NCI-H1092 (cell line): ENCODE measurements at regions not wholly inside any gene's neighbourhood (a gene's known extent, or its start where the extent isn't known, plus 50 kb on each side); places are given as distances from the start of the nearest gene placed in this dataset.

Source experiments
- DNase-seq: peaks from one replicate; lab custom pipeline; 2025; lab: John Stamatoyannopoulos, UW

DNA sequence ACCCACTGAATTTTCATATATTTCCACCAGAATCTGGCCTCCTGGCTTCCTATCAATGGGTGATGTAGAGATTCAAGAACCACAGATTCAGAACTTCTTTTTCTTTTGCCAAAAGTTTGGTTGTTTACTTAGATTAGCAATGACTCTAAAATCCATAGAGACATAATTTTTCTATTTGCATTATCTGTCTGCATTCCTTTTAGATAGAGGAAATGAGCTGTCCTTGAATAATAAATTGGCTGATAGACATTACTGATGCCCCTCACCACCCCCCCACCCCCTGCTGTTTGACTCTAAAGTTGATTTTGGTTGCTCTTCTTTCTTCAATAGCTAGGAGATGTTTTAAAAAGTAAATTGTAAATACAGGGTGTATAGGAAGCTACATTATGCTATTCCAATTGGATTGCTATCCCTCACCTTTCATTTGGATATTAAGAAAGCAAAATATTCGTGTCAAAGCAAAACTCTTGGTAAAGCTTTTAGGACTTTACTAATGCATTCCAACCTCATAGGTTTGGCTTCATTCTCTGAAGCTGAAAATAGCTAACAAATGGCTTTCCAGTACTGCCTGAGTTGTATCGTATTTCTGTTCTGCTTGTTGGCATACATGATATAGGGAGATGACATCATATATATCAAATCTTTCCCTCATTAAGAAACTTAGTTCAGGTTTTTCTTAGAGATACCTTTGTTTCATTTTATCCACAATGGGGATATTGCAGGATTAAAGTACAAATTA is 606.0 kb downstream of the ARL4A start:
- DNase-seq = no peak

DNA sequence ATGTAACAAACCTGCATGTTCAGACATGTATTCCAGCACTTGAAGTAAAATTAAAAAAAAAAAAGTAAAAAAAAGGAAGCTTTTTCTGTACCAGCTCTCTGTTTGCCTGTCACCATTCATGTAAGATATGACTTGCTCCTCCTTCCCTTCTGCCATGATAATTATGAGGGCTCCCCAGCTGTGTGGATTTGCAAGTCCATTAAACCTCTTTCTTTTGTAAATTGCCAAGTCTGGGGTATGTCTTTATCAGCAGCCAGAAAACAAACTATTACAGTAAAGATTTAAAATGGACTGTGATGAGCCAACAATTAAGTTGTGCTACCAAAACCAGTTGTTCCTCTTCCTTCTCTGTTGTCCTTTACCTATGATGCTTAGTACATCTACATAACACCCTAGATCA is 619.6 kb downstream of the ARL4A start:
- DNase-seq = no peak

DNA sequence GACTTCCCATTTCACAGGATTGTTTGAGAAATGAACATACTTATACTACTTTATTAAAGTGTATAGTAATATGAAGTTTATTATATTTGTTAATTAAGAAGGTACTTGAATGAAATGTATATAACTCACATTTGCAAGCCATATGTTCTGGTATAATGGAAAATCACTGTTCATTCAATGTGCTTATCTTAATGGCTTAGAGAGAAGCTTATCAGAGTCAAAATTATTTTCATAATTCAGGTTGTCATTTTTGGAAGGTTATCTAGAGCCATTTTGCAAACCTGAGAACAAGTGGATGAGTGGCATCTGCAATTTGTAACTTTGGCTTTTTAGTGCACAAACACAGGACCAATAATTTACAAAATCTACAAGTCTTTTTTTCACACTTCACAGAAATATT is 621.0 kb downstream of the ARL4A start:
- DNase-seq = no peak

DNA sequence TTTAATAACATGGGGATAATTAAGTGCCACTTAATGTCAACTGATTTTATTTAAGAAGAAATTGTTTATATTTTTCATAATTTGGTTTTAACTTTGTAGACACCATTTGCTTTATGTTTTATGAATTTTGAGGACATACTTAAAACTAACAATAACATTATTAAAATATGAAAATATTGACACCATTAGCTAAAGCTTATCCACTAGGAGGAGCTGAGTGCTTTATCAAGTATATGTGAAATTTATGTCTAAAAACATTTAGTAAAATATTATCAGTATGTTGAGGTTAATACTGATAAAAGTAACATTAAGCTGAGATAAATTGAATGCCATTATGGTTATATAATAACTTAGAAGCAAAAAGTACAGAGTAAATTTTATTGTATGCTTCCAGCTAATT is 622.1 kb downstream of the ARL4A start:
- no peak for DNase-seq

DNA sequence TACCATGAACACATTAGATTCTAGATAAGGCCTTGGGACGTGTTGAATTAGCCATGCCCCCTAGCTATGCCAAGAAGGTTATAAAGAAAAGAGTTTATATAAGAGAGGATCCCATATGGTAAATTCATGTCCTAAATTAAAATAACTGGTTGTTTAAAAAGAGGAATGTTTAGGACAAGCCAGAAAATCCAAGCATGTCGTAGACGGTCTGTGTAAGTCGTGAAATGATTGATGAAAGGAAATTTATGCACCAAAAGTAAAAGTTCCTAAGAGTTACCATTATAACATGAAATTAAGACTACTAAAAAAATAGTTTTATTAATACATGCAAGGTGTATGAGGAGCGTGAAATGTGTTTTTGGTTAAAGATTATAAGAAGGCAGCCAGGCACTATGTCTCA is 624.9 kb downstream of the ARL4A start:
- no peak for DNase-seq

- no peak for DNase-seq
These were observed 632.9 kb downstream of the ARL4A start for GRCh38 chr7:13320333-13320732.

GRCh38 chr7:13321316-13321715 is 633.9 kb downstream of the ARL4A start:
- DNase-seq = no peak

DNA sequence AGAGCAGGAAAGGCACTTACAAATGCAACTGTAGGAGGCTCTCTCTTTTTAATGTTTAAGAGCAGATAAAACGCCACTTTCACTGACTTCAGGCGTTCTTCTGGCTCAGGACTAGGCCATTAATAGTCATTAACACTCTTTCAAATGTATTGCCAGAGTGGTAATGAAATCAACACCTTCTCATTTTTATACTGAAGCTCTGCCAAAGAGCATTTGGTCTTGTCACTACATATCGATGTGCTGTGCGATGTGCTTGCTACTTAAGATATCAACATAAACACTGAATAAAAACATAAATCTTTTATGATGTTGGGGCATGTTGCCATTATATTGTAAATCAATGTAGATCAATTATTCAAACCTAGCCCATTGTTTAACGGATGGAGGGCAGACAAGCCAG is 634.7 kb downstream of the ARL4A start:
- peak; percentile 8 for DNase-seq

DNA sequence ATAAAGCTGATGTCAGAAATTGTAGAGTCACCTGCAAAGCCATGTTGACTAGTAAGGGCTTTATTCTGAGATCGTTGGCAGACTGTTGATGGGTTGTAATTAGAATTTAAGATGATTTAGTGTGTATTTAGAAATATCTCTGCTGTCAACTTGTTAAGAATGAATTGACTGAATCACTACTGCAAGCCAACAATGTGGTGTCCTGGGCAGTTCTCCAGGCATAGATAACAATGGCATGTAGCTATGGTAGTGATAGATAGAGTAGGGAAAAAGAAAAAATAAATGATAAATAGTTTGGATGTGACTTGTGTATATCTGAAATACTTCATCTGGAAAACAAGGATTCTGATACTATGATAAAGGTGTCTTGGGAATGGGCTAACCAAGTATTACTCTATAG is 640.2 kb downstream of the ARL4A start:
- DNase-seq = no peak

GRCh38 chr7:13333371-13333770 is 645.9 kb downstream of the ARL4A start:
- no peak for DNase-seq

DNA sequence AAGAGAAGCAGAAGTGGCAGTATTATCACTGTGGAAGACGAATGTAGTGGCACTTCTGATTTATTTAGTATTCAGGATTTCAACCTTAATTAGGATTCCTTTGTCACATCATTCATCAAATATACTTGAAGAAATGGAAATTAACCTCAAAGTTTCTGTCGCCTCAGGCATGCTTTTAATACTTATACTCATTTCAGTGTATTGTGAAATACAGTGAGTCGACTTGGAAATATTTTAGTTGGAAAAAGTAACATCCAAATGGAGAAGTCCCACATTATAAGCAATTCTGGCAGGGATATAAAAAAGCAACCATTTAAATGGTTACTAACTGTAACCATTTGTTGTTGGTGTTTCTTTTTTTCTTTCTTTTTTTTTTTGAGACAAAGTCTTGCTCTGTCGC is 648.8 kb downstream of the ARL4A start:
- DNase-seq = no peak

GRCh38 chr7:13352677-13353076 is 636.8 kb downstream of the ETV1 start:
- DNase-seq = no peak

DNA sequence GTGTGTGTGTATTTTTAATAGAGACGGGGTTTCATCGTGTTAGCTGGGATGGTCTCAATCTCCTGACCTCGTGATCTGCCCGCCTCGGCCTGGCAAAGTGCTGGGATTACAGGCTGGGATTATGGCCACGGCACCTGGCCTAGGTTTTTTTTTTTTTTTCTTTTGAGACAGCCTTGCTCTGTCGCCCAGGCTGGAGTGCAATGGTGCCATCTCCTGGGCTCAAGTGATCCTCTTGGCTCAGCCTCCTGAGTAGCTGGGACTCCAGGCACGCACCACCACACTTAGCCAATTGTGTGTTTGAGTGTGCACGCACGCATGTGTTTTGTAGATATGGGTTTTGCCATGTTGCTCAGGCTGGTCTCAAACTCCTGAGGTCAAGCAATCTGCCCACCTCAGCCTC is 629.8 kb downstream of the ETV1 start:
- no peak for DNase-seq

- no peak for DNase-seq
These were observed 602.7 kb downstream of the ETV1 start for GRCh38 chr7:13386741-13387140.

GRCh38 chr7:13407911-13408310 is 581.6 kb downstream of the ETV1 start:
- no peak for DNase-seq

DNA sequence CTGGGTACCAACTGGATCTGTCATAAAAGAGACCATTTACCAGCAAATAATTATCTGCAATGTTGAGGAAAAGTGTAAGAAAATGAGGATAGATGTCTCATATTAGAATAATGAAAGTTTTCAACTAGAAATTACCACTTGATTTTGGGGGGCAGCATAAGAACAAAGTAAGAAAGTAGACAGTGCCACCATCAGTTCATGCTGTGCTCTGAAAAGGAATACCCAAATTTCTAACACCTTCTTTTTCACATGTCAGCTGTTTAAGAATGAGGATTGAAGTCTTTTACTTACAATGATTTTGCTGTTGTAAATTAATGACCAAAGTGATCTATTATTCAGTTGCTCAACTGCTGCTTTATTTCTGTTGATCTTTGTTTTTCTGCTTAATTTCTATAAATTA is 578.3 kb downstream of the ETV1 start:
- DNase-seq = no peak

GRCh38 chr7:13411636-13412035 is 577.8 kb downstream of the ETV1 start:
- no peak for DNase-seq

- no peak for DNase-seq
These were observed 575.3 kb downstream of the ETV1 start for GRCh38 chr7:13414181-13414580.

DNA sequence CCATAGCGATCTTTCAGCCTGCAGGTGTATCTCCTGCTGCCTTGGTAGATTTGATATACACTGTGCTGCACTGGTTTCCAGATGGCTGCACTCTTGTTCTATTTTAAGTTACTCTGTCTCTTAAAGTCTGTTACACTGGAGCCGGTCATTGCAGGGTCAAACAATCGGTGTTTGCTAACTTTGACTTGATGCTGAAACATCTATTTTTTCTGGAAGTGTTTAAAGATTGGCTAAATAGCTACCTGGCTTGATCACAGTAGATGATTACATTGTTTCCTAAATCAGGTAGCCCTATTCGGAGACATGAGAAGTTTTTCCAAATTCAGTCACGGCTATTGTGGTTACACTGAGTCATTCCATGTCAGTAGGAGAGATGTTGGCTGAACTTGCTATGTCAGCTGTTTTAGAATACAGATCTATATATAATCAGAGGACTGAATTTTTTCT is 574.8 kb downstream of the ETV1 start:
- DNase-seq = no peak

DNA sequence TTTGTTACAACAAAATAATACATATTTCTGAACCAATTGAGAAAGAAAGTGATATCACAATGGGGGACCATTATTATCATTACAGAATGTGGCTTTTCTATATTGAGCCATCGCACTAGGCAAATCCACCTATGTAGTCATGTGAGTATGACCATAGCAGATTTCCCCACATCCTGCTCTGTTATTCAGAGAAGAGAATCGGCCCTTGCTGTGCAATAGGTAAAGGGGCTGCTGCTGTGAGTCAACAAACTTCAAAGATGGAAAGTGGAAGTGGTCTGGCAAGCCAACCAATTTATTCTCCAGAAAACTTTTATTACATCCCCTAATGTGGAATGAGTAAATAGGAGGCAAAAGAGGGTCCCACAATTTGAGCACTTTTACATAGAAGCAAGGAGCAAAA is 573.4 kb downstream of the ETV1 start:
- DNase-seq = no peak

- DNase-seq = no peak
These were observed 572.9 kb downstream of the ETV1 start for GRCh38 chr7:13416544-13416943.

GRCh38 chr7:13420726-13421125 is 568.7 kb downstream of the ETV1 start:
- no peak for DNase-seq

DNA sequence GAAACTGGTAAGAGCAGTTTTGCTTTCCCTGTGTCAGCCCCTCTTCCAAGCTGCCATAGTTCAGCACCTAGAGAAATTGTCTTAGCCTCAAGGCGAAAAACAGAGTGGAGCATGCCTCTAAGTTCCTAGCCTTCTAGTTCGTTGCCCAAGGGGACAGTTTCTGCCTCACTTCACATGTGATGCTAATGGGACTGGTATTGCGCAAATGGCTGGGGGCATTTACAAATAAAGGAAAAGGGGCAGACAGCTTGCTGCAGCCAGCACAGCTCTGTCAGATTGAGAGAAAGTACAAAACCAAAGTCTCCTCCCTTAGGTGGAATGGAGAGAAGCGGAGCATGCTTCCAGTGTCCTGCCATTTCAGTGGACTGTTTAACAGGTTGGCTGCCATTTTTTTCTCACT is 567.7 kb downstream of the ETV1 start:
- DNase-seq = no peak

- DNase-seq = no peak
These were observed 555.5 kb downstream of the ETV1 start for GRCh38 chr7:13433946-13434345.
